HK-2 (cell line): ENCODE measurements at regions not wholly inside any gene's neighbourhood (a gene's known extent, or its start where the extent isn't known, plus 50 kb on each side); places are given as distances from the start of the nearest gene placed in this dataset.
"Not testable (repeated sequence)": the region's sequence is repeated elsewhere in the genome, so short reads cannot be mapped to it uniquely, and the experiment has no call there.

Experiments
- DNase-seq: peaks from one replicate; pipeline ENCODE4 v3.0.0-alpha.2; 2018; ENCODE audit not compliant: unreplicated experiment

GRCh38 chr7:119256446-119257131, 1016.4 kb upstream of the KCND2 start:
- DNase-seq = no peak

DNA sequence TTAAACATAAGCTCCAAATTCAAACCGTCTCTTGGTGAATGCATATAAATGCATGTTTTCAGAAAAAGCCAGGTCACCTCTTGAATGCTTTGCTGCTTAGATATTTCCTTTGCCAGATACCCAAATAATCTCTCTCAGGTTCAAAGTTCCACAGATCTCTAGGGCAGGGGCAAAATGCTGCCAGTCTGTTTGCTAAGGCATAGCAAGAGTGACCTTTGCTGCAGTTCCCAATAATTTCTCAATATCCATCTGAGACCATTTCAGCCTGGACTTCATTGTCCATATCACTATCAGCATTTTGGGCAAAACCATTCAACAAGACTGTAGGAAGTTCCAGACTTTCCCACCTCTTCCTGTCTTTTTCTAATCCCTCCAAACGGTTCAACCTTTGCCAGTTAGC, 1006.2 kb upstream of the KCND2 start:
- not testable (repeated sequence) for DNase-seq

DNA sequence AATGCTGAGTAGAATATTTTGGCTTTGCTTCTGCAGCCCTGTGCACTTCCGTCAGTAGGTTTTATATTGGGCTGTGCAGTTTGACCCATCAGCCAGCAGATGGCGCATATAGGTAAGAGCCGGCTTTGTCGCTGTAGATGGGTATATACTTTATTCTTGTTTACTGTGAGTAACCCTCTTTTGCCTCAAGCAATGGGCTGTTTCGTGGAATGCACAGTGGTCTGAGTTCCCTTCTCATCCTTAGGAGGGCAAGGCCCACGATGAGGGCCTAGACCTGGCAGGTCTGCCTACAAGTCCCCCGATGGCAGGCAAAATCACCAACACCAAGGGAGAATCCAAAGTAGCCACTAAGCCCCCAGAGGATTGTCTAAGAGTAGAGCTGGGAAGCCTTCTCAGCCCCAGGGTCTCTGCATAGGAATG, 1002.9 kb upstream of the KCND2 start:
- peak; percentile 60 for DNase-seq

- no peak for DNase-seq
Measured at GRCh38 chr7:119270644-119271043, 1002.3 kb upstream of the KCND2 start.

- DNase-seq = no peak
Measured at GRCh38 chr7:119271147-119271779, 1001.7 kb upstream of the KCND2 start.

GRCh38 chr7:119281181-119281846, 991.7 kb upstream of the KCND2 start:
- no peak for DNase-seq

- DNase-seq = no peak
Measured at GRCh38 chr7:119283353-119283752, 989.6 kb upstream of the KCND2 start.

- DNase-seq = no peak
Measured at GRCh38 chr7:119288416-119288815, 984.6 kb upstream of the KCND2 start.

DNA sequence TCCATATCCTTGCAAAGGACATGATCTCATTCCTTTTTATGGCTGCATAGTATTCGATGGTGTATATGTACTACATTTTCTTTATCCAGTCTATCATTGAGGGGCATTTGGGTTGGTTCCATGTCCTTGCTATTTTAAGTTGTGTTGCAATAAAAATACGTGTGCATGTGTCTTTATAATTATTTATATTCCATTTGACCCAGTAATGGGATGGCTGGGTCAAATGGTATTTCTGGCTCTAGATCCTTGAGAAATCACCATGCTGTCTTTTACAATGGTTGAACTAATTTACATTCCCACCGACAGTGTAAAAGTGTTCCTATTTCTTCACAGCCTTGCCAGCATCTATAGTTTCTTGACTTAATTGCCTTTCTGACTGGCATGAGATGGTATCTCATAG, 972.6 kb upstream of the KCND2 start:
- DNase-seq = not testable (repeated sequence)

DNA sequence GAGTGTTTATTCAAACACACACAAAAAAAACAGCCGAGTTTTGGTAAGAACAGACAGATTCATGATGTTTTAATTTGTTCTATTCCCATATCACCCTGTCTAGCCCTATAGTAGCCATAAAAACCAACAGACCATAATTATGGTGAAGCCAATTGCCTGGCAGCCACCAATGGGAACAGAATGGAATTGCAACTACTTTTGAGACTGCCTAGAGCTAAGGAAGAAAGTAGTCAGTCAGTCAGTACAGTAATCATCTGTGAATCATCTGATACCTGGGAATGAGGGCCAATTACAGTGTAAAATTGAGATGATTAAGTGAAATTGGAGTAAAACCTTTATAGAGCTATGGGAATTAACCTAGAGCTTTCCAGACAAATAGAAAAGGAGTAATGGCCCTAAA, 952.7 kb upstream of the KCND2 start:
- DNase-seq = no peak

GRCh38 chr7:119329715-119330114, 943.3 kb upstream of the KCND2 start:
- no peak for DNase-seq

DNA sequence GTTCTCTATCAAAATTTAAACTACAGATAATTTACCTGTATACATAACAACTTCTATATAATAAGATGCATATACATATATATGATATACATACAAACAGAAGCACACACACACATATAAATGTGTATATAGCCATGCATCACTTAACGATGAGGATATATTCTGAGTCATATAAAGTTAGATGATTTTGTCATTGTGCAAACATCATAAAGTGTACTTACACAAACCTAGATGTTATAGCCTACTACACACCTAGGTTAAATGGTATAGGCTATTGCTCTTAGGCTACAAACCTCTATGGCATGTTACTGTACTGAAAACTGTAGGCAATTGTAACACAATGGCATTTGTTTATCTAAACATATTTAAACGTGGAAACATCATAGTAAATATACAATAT, 937.6 kb upstream of the KCND2 start:
- no peak for DNase-seq

DNA sequence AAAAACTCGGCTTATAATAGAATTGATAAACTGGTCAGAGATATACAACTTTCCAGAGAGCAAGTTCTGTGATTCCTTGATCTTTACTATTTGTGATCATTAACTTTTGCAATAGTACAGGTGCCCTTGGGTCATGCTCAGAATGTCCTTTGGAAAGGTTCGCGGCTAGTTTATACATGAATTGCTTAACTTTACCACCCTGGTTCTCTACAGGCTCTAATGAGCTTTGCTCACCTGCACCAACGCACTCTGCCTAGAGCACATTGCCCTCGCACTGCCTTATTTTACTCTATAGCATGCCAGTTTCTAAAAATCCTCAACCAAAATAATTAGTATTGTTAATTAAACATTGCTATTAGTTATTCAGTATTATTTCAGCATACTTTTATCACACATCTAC, 931.2 kb upstream of the KCND2 start:
- DNase-seq = no peak

DNA sequence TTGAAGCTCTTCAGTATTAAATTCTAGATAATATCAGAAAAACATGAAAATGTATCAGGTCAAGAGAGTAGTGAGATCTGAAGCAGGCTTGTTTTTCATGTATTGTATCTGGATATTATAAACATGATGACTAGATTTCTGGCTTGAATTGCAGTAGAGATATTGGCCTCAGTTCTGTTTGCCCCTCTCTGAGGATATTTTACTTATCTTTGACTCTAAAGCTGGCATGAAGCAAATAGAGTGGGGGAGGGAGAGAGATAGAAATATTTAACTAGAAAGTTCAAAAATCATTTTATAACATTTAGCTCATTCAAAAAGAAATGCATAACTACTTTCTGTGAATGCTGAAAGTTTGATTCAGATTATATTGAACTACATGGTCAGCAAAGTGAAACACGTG, 929.7 kb upstream of the KCND2 start:
- DNase-seq = no peak

GRCh38 chr7:119344466-119344865, 928.5 kb upstream of the KCND2 start:
- no peak for DNase-seq

- no peak for DNase-seq
Measured at GRCh38 chr7:119348491-119348890, 924.5 kb upstream of the KCND2 start.

GRCh38 chr7:119350334-119350733, 922.6 kb upstream of the KCND2 start:
- DNase-seq = no peak

DNA sequence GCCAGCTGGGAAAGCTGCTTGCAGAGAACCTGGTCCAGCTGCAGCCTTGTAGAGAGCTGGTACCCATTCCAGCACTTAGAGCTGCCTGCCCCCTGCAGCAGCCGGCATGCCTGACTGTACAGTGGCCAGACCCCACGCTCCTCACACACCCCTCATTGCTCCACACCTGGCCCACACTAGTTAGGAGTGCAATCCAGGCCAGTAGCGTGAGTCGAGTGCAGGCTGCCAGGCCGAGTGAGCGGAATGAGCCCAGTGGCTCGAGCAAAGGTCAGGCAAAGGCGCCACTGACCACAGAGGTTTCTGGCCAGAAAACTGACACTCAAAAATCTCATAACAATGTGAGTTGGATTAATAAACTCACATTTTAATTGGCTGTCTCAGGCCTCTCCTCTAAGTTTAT, 921.7 kb upstream of the KCND2 start:
- DNase-seq = no peak

- no peak for DNase-seq
Measured at GRCh38 chr7:119374436-119374835, 898.5 kb upstream of the KCND2 start.

DNA sequence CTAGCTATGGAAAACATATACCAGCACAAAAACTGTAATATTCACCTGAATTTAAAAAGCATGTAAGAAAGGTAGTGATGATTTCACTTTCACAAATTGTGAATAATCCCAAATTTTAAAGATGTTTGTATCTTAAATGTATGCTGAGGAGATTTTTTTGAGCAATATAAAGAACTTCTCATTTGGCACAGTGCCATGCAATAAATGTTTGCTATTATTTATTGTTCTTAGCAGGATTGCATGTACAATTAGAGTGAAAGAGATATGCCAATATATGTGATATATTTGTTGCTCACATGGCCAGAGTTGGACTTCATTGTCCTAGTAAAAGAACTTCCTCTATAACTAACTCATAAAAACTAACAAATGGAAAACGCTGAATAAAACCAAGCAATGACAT, 895.1 kb upstream of the KCND2 start:
- no peak for DNase-seq

- DNase-seq = no peak
Measured at GRCh38 chr7:119382726-119383125, 890.2 kb upstream of the KCND2 start.

DNA sequence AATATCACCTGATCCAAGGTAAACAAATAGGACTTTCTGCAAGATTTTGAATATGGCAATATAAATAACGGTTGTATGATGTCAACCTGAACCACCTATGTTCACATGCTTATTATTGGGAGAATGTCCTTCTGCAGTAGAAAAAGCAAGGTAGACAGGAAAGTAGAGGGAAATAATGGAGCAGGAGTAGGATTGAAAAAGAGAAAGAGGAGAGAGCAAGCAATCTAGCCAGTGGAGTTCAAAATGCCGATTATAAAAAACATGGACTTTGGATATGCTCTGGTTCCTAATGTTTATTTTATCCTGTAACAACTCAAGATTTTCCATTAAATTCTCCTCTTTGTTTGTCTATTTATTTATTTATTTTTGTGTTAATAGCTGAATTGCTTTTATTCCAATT, 878.0 kb upstream of the KCND2 start:
- DNase-seq = no peak

- DNase-seq = no peak
Measured at GRCh38 chr7:119397156-119397555, 875.8 kb upstream of the KCND2 start.
